Esophagus muscularis mucosa (tissue), 3 donors: ENCODE measurements at regions not wholly inside any gene's neighbourhood (a gene's known extent, or its start where the extent isn't known, plus 50 kb on each side); places are given as distances from the start of the nearest gene placed in this dataset.

Experiments
- POLR2A ChIP-seq: fragments of 450-650 bp; IDR thresholded peaks from one replicate; pipeline ENCODE4 v1.6.1; 2017; ENCODE audit warnings: antibody characterized with exemption, moderate library complexity, mild to moderate bottlenecking, low read depth
- POLR2AphosphoS5 ChIP-seq, 2 donors: sonication (generic); formaldehyde crosslinking; IDR thresholded peaks; one replicate each; pipeline ENCODE4 v1.6.1; 2017; ENCODE audit warnings: antibody characterized with exemption in 2 of 2
- TF ChIP-seq, protein P1 (sequence below), 3 experiments: fragments of 200-600 bp in 2 of 3; fragments of 450-650 bp in 1 of 3; sonication (generic) in 2 of 3; IDR thresholded peaks; one replicate each; pipeline ENCODE4 v1.5.1; 2017 to 2019; ENCODE audit warnings: antibody characterized with exemption in 3 of 3, mild to moderate bottlenecking in 2 of 3, moderate library complexity in 1 of 3

DNA sequence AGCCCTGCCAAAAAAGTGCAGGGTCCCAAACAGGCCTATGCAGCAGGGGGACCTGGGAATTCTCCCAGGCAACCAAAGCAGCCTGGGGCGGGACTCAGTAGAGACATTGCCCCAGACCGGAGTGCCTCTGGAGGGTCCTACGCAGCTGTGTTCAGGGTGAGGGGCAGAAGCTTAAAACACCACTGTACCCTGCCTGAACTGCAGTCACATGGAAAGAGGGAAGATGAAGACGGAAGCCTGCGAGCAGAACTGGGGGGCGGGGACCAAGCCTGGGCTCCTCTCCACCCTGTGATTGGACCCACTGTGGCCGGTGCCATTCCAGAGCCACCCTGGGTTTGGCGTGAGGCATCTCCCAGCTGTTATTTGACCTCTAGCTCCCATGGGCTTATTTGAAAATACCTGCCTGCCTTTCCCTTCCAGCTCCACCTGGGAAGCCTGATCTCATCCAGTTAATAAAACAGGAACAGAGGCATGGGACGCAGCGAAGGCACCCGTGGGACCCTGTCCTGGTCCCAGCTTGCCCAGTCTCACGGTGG, 183.1 kb downstream of the SMAD2 start:
- TF ChIP-seq, protein P1, sequence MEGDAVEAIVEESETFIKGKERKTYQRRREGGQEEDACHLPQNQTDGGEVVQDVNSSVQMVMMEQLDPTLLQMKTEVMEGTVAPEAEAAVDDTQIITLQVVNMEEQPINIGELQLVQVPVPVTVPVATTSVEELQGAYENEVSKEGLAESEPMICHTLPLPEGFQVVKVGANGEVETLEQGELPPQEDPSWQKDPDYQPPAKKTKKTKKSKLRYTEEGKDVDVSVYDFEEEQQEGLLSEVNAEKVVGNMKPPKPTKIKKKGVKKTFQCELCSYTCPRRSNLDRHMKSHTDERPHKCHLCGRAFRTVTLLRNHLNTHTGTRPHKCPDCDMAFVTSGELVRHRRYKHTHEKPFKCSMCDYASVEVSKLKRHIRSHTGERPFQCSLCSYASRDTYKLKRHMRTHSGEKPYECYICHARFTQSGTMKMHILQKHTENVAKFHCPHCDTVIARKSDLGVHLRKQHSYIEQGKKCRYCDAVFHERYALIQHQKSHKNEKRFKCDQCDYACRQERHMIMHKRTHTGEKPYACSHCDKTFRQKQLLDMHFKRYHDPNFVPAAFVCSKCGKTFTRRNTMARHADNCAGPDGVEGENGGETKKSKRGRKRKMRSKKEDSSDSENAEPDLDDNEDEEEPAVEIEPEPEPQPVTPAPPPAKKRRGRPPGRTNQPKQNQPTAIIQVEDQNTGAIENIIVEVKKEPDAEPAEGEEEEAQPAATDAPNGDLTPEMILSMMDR (IDR thresholded peaks at IDR 0.05) = no peak
- TF ChIP-seq POLR2A (no peak), POLR2AphosphoS5 (IDR thresholded peaks at IDR 0.05) (no peak)
